ENCODE measurements at regions not wholly inside any gene's neighbourhood (a gene's known extent, or its start where the extent isn't known, plus 50 kb on each side); places are given as distances from the start of the nearest gene placed in this dataset.

DNA sequence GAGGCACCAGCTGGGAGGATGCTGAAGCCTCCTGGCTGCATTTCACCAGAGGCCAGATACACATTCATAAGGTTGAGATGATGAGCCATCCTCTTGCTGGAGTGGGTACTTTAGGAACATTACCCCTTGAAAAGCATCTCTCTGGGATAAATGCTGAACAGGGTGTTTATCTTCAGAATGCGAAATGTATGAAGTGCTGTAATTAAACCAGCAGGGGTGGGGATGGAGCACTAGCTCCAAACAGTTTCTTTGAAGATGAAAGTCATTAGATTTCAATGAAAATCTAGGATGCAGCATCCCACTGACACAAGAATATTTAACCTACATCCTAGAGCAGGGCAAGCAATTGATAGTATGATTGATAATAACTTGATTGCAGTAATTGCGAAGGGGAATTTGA lies 158.1 kb downstream of the CYLD start:
- TF ChIP-seq POLR2A (IDR thresholded peaks at IDR 0.05; ENCODE audit: low read depth, low read length): no peak
- no peak for TF ChIP-seq POLR2AphosphoS5 (IDR thresholded peaks at IDR 0.05; ENCODE audit: low read depth, low read length)
- no peak for TF ChIP-seq PAX5 (IDR thresholded peaks at IDR 0.05; ENCODE audit: insufficient read depth, low read length, severe bottlenecking)
